ENCODE measurements at regions not wholly inside any gene's neighbourhood (a gene's known extent, or its start where the extent isn't known, plus 50 kb on each side); places are given as distances from the start of the nearest gene placed in this dataset.
"Not testable (repeated sequence)": the region's sequence is repeated elsewhere in the genome, so short reads cannot be mapped to it uniquely, and the experiment has no call there.

DNA sequence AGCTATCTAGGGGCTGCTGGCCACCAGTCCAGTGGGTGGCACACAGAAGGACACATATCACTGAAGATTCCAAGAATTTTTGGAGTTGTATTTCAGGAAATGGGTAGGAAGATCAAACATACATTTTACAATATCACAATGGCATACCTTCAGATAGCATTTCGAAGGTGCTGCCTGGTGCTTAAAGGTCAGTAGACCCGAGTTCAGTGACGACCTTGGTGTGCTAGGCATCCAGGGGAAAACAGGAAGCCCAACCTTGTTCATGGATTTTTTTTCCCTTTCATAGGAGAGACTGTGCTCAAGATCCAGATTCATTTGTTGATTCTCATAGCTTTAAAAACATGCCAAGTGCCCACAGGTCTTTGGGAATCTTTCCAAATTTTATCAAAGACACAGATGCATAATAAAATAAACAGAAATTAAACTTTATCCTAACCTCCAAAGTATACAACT lies 51.0 kb upstream of the RCBTB2 start:
- no peak for DNase-seq (ENCODE audit: low spot score)

DNA sequence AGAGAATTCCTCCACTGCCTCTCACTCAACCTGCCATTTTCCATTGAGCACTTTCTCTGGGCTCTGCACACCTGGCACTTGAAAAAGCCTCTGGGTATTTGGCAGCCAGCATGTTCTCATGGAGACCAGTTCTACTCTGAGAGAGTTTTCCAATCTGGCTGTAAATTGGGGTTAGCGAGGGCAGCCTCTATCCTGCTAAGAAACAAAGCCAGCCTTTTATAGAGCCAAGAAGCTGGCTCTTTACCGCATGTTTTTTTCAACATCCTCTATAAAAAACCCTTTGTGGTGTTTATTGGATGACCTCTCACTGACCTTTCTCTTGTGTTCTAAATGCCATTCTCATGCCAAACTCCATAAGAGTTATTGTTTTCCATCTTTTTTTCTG lies 52.6 kb upstream of the RCBTB2 start:
- DNase-seq (ENCODE audit: low spot score) = peak; percentile 96

DNA sequence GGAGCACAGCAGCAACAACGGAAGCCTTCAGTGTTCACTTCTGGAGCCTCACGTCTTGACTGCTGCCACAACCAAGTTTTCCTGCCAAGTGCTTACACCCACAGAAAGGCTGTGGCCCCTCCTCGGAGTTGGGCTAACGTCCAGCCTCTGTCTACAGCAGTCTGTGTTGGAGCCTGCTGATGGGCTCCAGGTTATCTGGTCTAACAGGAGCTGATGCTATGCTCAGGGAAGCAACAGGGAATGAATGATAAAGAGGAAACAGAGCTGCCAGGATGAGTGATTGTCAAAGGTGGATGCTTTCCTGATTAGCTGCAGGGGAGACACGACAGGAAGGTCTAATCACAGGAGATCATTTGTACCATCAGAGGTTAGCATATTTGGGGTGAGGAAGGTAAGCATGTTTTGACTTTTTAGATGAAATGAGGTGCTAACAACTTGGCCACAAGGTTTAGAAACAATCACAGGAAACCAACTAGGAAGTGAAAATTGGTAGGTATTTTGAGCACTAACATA lies 53.8 kb upstream of the RCBTB2 start:
- DNase-seq (ENCODE audit: low spot score) = peak; percentile 68

DNA sequence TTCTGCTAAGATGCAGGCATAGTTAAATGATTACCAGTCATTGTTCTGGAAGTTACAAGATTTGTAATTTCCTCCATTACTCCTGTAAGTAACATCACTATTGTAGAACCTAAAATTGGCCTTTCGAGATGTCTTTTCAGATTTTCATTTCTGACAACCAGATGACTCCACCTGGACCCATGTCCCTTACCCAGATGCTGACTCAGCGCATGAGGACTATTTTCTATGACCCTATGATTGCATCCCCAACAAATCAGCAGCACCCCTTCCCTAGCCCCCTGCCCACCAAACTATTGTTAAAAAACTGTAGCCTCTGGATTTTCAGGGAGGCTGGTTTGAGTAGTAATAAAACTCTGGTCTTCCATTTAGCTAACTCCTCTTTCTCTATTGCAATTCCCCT lies 55.2 kb upstream of the RCBTB2 start:
- no peak for DNase-seq (ENCODE audit: low spot score)

DNA sequence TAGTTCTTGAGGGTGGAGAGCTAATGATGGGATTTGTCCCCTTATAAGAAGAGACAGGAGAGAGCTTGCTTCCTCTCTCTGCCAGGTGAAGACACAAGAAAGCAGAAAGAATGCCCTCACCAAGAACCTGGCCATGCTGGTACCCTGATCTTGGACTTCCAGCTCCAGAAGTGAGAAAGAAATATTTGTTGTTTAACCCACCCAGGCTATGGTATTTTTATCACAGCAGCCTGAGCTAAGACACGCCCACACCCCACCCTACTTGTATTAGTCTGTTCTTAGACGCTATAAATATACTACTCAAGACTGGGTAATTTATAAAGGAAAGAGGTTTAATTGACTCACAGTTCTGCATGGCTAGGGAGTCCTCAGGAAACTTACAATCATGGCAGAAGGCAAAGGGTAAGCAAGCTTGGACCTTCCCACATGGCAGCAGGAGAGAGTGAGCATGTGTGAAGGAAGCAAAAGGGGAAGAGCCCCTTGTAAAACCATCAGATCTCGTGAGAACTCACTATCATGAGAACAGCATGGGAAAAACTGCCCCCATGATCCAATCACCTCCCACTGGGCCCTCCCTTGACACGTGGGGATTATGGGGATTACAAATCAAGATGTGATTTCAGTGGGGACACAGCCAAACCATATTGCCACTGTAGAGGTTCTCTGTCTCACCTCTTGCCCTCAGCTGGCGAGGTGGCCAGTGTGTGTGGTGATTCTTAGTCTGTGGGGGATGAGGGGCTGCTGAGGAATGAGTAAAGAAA lies 57.4 kb upstream of the RCBTB2 start:
- DNase-seq (ENCODE audit: low spot score) = no peak

DNA sequence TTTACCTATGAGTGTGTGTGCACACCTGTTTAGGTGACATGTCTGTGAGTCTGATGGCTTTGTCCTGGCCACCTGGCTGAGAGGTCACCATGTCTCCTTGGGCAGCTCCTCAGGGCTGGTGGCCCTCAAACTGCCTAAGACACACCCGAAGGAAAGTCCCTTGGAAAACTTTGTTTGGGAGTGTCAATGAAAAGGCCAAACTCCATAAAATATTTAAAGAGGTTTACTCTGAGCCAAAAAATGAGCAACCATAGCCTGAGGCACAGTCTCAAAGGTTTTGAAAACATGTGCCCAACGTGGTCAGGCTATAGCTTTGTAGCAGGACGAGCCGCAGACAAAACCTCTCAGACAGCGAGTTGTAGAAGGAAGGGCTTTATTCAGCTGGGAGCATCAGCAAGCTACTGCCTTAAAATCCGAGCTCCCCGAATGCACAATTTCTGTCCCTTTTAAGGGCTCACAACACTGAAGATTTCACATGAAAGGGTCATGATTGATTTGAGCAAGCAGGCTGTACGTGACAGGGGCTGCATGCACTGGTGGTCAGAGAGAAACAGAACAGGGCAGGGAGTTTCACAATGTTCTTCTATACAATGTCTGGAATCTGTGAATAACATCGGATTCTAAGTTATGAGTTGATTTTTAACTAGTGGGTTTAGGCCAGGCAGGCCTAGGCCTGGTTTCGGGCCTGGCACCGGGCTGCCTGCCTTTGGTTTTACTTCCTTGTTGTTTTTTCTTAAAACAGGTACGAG lies 58.4 kb upstream of the RCBTB2 start:
- not testable (repeated sequence) for DNase-seq (ENCODE audit: low spot score)

DNA sequence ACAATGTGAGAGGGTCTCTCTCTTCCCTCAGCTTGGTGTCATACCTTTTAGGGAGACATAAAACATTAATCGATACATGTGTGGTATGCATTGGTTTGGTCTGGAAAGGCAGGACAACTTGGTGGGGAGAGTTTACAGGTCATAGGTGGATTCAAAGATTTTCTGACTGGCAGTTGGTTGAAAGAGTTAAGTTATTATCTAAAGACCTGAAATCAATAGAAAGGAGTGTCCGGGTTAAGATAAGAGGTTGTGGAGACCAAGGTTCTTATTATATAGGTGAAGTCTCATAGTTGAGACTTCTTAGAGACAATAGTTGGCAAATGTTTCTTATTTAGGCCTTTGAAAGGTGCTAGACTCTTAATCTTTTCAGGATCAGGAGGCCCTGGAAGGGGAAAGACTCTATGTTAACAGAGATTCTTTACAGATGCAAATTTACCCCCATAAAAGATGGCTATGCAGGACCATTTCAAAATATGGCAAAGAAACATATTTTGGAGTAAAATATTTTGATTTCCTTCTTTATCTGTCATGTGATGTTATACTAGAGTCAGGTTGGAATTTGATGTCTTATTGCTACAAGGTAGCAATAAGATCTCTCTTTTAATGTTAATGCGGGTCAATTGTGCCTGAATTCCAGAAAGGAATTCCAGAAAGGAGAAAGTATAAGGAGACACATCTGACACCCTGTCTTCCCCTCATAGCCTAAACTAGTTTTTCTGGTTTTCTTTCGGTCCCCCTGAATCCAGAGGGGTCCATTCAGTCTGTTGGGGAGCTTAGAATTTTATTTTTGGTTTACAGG lies 59.2 kb upstream of the RCBTB2 start:
- DNase-seq (ENCODE audit: low spot score) = no peak

DNA sequence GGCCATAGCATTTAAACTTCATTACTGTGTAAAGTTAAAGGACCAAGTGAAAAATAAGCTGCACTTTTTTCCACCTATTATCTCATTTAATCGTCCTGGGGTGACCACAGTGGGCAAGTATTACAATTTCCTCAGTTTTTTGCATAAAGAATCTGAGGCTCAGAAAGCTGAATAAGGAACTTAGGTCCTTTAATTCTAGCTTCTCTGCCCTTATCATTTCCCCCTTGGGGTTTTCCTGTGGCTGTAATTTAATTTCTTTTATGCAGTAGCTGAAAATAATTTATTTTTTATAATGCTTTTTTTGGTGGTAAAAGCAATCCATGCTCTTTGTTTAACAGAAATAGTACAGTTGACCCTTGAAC lies 59.8 kb upstream of the RCBTB2 start:
- DNase-seq (ENCODE audit: low spot score) = no peak

DNA sequence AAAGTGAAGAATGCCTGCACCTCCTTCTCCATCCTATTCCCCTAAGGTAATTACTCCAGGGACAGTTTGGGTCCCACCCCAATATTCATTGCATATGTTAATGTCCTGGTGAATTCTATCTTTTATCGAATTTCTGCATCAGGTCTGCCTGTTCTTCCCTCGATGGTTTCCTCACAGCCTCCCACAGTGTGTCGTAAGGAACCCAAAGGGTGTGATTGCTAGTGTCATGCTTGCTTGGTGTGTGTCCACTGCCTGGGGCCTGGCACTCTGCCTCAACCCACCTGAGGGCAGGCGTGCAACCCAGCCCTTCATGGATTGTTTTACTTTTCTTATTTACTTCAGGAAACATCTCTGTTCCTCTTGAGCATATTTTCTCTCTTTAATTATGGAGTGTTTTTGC lies 60.2 kb upstream of the CYSLTR2 start:
- DNase-seq (ENCODE audit: low spot score) = no peak

DNA sequence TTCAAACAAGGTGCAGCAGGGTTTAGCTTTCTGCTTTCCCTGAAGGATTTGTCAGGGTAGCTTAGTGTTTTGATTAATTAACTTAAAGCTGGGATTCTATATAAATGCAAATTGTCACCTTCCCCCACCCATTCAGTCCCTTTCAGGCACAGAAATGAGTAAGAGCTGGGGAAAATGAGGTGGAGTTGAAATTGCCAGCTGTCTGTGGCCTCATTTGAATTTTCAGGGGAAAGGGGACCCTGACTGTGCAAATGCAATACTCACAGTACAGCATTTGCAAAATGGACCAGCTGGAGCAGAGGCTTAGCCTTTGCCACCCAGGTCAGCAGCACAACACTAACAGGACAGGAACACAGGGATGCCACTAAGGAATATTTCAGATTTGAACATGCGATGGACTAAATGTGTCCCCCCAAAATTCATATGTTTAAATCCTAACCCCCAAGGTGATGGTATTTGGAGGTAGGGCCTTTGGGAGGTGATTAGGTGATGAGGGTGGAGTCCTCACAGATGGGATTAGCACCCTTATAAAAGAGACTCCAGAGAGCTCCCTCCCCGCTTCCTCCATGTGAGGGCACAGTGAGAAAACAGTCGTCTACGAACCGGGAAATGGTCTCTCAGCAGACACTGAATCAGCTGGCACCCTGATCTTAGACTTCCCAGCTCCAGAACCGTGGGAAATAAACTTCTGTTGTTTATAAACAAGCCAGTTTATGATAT lies 59.5 kb upstream of the CYSLTR2 start:
- DNase-seq (ENCODE audit: low spot score) = no peak

DNA sequence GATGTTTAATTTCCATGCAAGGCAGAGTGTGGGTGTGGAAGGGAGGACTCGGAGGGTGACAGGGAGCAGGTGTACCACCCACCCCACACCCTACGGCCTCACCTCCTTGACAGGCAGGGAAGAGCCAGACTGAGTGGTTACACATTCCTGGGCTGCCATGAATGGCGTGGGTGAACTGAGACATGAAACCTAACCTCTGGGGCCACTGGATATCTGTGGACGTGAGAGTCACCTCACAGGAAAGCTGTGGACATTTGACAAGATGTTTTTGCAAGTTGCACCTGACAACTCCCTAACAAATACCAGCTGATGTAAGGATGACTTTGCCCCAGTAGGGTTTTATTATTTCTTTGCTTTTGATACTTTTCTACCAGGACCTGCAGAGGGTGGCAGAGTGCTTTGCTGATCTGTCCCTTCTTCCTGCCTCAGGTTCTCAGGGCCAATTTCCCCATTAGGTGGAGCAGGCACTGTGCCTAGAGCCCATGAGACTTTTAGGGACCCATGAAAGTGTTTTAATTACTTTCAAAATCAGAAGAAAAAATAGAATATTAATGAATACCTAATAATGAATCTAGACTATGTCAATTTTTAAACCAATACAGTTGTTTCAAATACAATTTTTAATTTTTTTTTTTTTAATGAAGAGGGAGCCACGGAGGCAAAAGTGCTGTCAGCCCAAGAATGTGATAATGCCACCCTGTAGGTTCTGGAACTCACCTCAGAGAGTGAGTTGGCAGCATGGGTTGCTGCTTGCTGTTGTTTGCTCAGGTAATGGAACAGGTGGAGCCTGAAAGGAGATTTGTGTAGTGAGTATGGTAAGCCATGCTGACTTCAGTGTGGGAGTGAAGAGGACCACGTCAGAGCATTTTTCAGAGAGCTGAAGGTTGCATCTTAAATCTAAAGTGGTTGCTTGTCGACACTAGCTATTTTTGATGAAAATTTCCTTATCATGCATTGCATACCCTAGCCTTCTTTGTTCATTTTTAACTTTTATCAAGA lies 58.0 kb upstream of the CYSLTR2 start:
- peak; percentile 61 for DNase-seq (ENCODE audit: low spot score)

DNA sequence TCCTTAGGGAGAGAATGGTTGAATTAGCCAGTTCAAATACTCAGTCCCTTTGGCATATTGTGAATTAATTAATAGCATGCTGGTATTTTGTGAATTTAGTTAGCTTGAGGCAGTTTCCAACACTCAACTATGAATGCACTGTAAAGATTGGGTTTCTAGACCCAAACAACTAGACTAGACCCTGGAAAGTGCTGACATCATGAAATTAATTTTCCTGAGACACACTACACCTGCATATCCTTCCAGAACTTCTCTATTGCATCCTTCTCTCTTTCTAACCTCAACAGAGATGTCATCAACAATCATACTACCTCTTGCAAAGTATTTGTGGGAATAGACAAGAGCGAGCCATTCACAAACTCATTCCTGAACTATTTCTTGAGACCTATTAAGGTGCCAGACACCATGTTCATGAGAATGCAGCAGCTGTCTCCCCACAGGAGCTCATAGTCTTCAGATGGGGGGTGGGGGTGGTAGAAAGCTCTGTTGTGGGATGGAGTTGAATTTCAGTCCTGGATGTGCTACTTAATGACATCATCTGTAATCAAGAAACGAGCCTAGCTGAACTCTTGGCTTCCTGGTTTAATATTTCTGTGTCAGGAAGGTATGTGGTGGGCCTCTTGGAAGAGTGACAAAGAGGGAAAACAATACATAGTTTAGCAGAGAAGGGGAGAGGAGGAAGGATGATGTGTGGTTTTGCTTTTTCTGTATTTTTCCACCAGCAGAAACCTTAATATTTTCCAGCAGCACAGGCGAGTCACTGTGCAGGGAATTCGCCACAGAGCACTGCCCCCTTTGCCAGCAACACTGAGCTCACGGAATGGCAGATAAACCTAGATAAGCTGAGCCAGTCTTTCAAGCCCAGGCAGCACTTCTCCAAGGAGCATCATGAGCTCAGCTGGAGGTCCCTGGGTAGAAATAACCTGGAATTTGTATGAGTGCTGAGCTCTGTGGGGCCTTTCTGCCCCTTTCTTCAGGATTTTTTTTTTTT lies 53.1 kb upstream of the CYSLTR2 start:
- no peak for DNase-seq (ENCODE audit: low spot score)

DNA sequence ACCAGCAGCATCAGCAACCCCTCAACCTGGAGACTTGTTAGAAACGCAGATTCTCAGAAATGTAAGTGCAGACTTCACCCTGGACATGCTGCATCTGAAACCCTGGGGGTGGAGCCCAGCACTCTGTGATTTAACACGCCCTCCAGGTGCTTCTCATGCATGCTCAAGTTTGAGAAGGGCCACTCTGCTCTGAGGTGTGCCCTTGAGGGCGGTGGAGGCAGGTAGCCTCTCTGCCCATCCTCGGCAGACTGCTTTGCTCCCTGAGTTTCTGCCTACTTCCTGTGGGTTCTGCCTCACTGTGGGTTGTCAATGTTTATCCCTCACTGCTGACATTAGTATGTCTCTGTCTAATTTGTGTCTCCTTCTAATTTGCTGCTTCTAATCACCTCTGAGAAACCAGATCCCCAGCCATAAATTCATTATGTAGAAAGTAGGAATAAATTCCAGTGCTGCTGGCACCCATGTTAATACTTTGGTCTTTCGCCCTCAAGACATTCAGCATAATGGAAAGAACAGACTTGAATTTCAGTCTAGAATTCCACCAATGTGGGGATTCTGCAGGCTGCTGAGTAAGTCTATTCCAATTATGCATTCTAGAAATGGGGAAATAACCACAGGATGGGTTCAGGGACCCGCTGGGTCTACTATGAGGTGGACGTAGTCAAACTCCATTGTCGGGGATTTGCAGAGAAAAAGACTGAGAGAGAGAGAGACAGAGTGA lies 51.3 kb upstream of the CYSLTR2 start:
- no peak for DNase-seq (ENCODE audit: low spot score)

DNA sequence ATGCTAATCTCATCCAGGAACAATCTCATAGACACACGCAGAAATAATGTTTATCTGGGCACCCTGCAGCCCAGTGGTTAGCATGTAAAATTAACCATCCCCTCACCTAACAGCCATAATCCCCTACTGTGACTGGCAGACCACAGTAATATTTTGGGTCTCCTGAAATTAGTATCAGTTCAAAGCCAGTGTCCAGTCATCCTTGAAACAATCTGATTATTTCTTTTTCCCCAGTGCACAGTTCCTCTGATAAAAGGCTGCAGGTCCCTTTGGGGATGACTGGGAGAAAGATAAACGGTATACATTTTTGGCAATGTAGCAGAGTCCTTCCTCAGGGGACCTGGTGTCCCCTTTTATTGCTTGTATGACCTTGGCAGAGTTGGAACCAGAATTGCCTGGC lies 50.4 kb upstream of the CYSLTR2 start:
- no peak for DNase-seq (ENCODE audit: low spot score)
